ENCODE measurements at regions not wholly inside any gene's neighbourhood (a gene's known extent, or its start where the extent isn't known, plus 50 kb on each side); places are given as distances from the start of the nearest gene placed in this dataset.

GRCh38 chr11:103545551-103545950, 436.3 kb downstream of the DYNC2H1 start:
- H3K27ac ChIP-seq (ENCODE audit: low read depth in 1 of 2, low read length in 2 of 2), result no peak overlapping the region
- no peak for TF ChIP-seq YY1 (IDR thresholded peaks at IDR 0.05)
- no peak for TF ChIP-seq EGR1 (IDR thresholded peaks at IDR 0.05; ENCODE audit: low read depth in 2 of 2)
- H3K4me1 ChIP-seq (ENCODE audit: control insufficient read depth in 4 of 4, insufficient read depth in 4 of 4, low read length in 3 of 4), result no peaks in the 10 kb centered on the region
- no peak overlapping the region for H3K4me3 ChIP-seq (ENCODE audit: low read depth in 1 of 3, low read length in 3 of 3)
- no peaks in the 10 kb centered on the region for H3K36me3 ChIP-seq (ENCODE audit: control insufficient read depth in 4 of 4, insufficient read depth in 3 of 4, low read depth in 1 of 4, low read length in 3 of 4)
- H3K9ac ChIP-seq (ENCODE audit: low read depth in 1 of 2, low read length in 2 of 2), result no peak overlapping the region
- H3K9me3 ChIP-seq (ENCODE audit: control insufficient read depth in 4 of 4, low read length in 3 of 4), result peaks cover 0 to 6% (median under 1%) of the 10 kb centered on the region in 4 donors
- no peaks in the 10 kb centered on the region for H3K27me3 ChIP-seq (ENCODE audit: control insufficient read depth in 4 of 4, insufficient read depth in 4 of 4, low read length in 3 of 4)
- DNase-seq (ENCODE audit: low spot score), result no peak

GRCh38 chr11:103546236-103546635, 437.0 kb downstream of the DYNC2H1 start:
- Histone ChIP-seq H3K27ac (ENCODE audit: low read depth in 1 of 2, low read length in 2 of 2) (no peak overlapping the region), H3K4me3 (ENCODE audit: low read depth in 1 of 3, low read length in 3 of 3) (no peak overlapping the region), H3K9ac (ENCODE audit: low read depth in 1 of 2, low read length in 2 of 2) (no peak overlapping the region), H3K27me3 (ENCODE audit: control insufficient read depth in 4 of 4, insufficient read depth in 4 of 4, low read length in 3 of 4) (no peaks in the 10 kb centered on the region), H3K36me3 (ENCODE audit: control insufficient read depth in 4 of 4, insufficient read depth in 3 of 4, low read depth in 1 of 4, low read length in 3 of 4) (no peaks in the 10 kb centered on the region), H3K9me3 (ENCODE audit: control insufficient read depth in 4 of 4, low read length in 3 of 4) (peaks cover 0 to 6% (median under 1%) of the 10 kb centered on the region in 4 donors), H3K4me1 (ENCODE audit: control insufficient read depth in 4 of 4, insufficient read depth in 4 of 4, low read length in 3 of 4) (no peaks in the 10 kb centered on the region)
- WGBS, result 81% methylated on average over 2 of the region's 2 CpGs
- DNase-seq (ENCODE audit: low spot score), result no peak
- TF ChIP-seq FOXA2 (IDR thresholded peaks at IDR 0.05), result no peak
- TF ChIP-seq TAF1 (conservative IDR thresholded peaks at IDR 0.05), result no peak
- TF ChIP-seq ZBTB33 (IDR thresholded peaks at IDR 0.05), result no peak
- TF ChIP-seq EGR1 (IDR thresholded peaks at IDR 0.05; ENCODE audit: low read depth in 2 of 2), result no peak
- no peak for TF ChIP-seq SP1 (IDR thresholded peaks at IDR 0.05)
- TF ChIP-seq FOXA1 (IDR thresholded peaks at IDR 0.05), result no peak
- TF ChIP-seq MAX (IDR thresholded peaks at IDR 0.05), result no peak
- no peak for TF ChIP-seq YY1 (IDR thresholded peaks at IDR 0.05)
- no peak for TF ChIP-seq REST (IDR thresholded peaks at IDR 0.05)
- no peak for TF ChIP-seq ATF3 (IDR thresholded peaks at IDR 0.05)
- TF ChIP-seq HNF4A (conservative IDR thresholded peaks at IDR 0.05), result no peak
- TF ChIP-seq JUND (IDR thresholded peaks at IDR 0.05), result no peak
- TF ChIP-seq CTCF (IDR thresholded peaks at IDR 0.05; ENCODE audit: low read depth, low read length, missing input control), result no peak
- TF ChIP-seq HNF4G (IDR thresholded peaks at IDR 0.05), result no peak

All from liver (tissue), 8 donors.